Muscle layer of duodenum (tissue), 2 donors: ENCODE measurements at regions not wholly inside any gene's neighbourhood (a gene's known extent, or its start where the extent isn't known, plus 50 kb on each side); places are given as distances from the start of the nearest gene placed in this dataset.

Experiments used
- H3K27ac ChIP-seq: one replicate; pipeline ENCODE4 v1.7.0; 2013; ENCODE audit warnings: mild to moderate bottlenecking, low read length
- H3K27me3 ChIP-seq: one replicate; pipeline ENCODE4 v1.7.0; 2013; ENCODE audit warnings: low read depth, mild to moderate bottlenecking, control low read depth, low read length
- H3K36me3 ChIP-seq, 2 donors: one replicate each; pipeline ENCODE4 v1.7.0; 2013; ENCODE audit warnings: low read length in 2 of 2, control low read depth in 1 of 2, mild to moderate bottlenecking in 1 of 2; ENCODE audit not compliant: insufficient read depth in 2 of 2, control insufficient read depth in 1 of 2
- H3K4me1 ChIP-seq, 2 donors: one replicate each; pipeline ENCODE4 v1.7.0; 2013; ENCODE audit warnings: low read length in 2 of 2, mild to moderate bottlenecking in 2 of 2, control low read depth in 1 of 2, moderate library complexity in 1 of 2; ENCODE audit not compliant: insufficient read depth in 2 of 2, control insufficient read depth in 1 of 2
- H3K4me3 ChIP-seq, 2 donors: one replicate each; pipeline ENCODE4 v1.7.0; 2013; ENCODE audit warnings: low read length in 2 of 2, low read depth in 1 of 2, mild to moderate bottlenecking in 1 of 2
- H3K9me3 ChIP-seq, 2 donors: one replicate each; pipeline ENCODE4 v1.7.0; 2013; ENCODE audit warnings: low read length in 2 of 2, control low read depth in 1 of 2, mild to moderate bottlenecking in 1 of 2; ENCODE audit not compliant: control insufficient read depth in 1 of 2
- donor health status: healthy.

DNA sequence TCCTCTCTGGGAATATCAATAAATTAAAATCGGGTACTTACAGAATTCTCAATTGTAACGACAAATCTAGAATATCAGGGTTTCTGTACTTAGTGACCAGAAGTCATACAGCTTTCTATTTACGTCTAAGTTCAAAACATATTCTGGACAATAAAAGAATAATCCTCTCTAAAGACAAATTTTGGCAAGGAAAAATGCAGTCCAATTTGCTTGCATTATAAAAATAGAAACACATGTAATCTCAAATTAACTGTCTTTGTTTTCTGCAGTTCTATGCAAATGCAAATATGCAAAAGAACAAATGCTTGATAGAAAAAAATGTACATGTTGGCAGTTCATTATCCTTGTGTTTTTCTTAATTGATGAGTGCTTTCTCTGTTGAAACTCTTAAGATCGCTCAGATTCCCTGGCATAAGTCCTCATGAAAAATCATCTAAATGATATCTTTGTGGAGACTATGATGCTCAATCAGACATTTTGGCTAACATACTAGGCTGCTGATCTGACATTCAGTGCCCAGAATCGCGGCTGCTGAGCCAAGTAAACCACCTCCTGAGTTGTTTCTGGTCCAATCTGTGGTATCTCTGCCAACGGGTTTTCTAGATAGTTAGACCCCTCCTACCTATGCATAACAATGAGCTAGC is 990.1 kb upstream of the C9orf72 start:
- H3K4me3 ChIP-seq = no peak overlapping the region
- H3K9me3 ChIP-seq = no peaks in the 10 kb centered on the region
- H3K4me1 ChIP-seq = no peaks in the 10 kb centered on the region
- H3K36me3 ChIP-seq = no peaks in the 10 kb centered on the region
- no peak overlapping the region for H3K27ac ChIP-seq
- no peaks in the 10 kb centered on the region for H3K27me3 ChIP-seq

GRCh38 chr9:28583832-28584231 is 1010.6 kb upstream of the C9orf72 start:
- H3K9me3 ChIP-seq = peaks cover 0 to 5% of the 10 kb centered on the region in 2 donors
- no peaks in the 10 kb centered on the region for H3K27me3 ChIP-seq
- H3K27ac ChIP-seq = no peak overlapping the region
- no peaks in the 10 kb centered on the region for H3K36me3 ChIP-seq
- H3K4me3 ChIP-seq = no peak overlapping the region
- no peaks in the 10 kb centered on the region for H3K4me1 ChIP-seq

DNA sequence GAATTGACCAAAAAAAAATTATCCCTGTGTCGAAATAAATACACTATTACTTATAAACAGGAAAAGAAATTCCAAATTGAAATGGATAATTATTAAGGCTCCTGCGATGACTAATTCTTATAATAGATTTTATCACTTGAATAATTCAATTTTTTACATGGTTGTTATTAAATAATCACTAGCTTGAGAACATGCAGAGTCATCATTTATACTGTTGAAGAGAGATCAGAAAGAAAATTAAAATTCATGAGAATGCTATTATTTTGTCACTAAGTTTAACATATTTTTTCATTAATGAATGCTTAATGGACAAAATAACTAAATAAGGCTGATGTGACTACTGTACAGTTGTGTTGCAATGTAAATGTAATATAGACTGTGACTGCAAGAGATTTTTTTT is 1011.3 kb upstream of the C9orf72 start:
- Histone ChIP-seq H3K36me3 (no peaks in the 10 kb centered on the region), H3K27me3 (no peaks in the 10 kb centered on the region), H3K4me3 (no peak overlapping the region), H3K27ac (no peak overlapping the region), H3K4me1 (no peaks in the 10 kb centered on the region), H3K9me3 (peaks cover 0 to 5% of the 10 kb centered on the region in 2 donors)

GRCh38 chr9:28587052-28587451 is 1013.8 kb upstream of the C9orf72 start:
- no peak overlapping the region for H3K4me3 ChIP-seq
- H3K9me3 ChIP-seq = peaks cover 0 to 5% of the 10 kb centered on the region in 2 donors
- no peaks in the 10 kb centered on the region for H3K36me3 ChIP-seq
- no peaks in the 10 kb centered on the region for H3K27me3 ChIP-seq
- no peaks in the 10 kb centered on the region for H3K4me1 ChIP-seq
- no peak overlapping the region for H3K27ac ChIP-seq

DNA sequence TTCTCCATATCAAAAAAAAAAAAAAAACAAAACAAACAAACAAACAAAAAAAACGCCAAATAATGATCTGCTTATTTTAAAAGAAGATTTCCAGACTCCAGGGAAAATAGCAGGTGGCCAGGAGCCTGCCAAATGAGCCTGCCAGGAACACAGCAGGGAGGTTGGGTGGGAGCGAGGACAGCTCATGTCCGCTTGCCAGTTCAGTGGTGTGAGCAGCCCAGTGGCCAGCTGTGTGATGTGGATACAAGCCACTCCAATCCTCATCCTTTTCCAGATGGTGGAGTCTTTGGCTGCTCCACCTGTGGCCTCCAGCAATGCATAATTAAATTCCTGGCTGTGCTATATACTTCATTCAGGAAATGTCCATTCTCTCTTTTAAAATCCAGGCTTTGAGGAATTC is 1025.1 kb upstream of the C9orf72 start:
- H3K4me1 ChIP-seq = no peaks in the 10 kb centered on the region
- H3K4me3 ChIP-seq = no peak overlapping the region
- H3K27ac ChIP-seq = no peak overlapping the region
- H3K27me3 ChIP-seq = no peaks in the 10 kb centered on the region
- H3K9me3 ChIP-seq = no peaks in the 10 kb centered on the region
- H3K36me3 ChIP-seq = no peaks in the 10 kb centered on the region

DNA sequence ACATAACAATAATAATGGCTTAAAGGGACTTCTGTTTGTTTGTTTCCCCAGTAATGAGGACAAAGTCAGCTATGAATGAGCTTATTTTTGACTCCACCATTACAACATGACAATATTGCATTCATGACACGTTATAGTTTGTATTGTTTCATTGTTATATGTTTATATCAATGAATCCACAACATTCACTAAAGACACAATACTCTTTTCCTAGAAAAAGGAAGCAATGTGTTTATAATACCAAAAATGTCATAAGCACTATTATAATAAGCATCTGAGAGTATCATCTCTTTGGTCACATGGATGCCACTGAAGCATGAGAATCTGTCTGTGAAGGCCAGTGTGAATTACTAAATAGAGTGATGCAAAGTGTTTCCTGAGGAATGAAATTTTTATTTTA is 1026.9 kb upstream of the C9orf72 start:
- H3K9me3 ChIP-seq = no peaks in the 10 kb centered on the region
- no peaks in the 10 kb centered on the region for H3K27me3 ChIP-seq
- H3K36me3 ChIP-seq = no peaks in the 10 kb centered on the region
- H3K27ac ChIP-seq = no peak overlapping the region
- H3K4me1 ChIP-seq = no peaks in the 10 kb centered on the region
- H3K4me3 ChIP-seq = no peak overlapping the region

DNA sequence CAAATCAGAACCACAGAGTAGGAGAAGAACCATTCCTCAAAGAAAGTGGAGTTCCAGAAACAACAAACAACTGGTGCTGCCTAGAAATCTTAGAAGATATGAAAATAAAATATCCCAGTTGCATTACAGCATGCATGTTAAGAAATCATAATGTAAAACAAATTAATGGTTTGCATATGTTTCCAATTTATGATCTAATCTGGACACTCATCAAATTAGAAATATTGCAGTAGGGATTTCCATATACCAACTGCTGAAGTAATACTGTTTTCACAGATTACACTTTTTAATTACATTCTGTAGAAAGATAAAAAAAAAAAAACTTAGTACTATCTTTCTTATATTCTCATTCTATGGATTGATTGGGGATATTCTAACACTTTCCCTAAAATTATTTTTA is 1034.6 kb upstream of the C9orf72 start:
- no peak overlapping the region for H3K27ac ChIP-seq

GRCh38 chr9:28610339-28610738 is 1037.1 kb upstream of the C9orf72 start:
- Histone ChIP-seq H3K4me3 (no peak overlapping the region), H3K36me3 (no peaks in the 10 kb centered on the region), H3K4me1 (no peaks in the 10 kb centered on the region), H3K9me3 (no peaks in the 10 kb centered on the region), H3K27ac (no peak overlapping the region), H3K27me3 (no peaks in the 10 kb centered on the region)

More for the DNA sequence above, 1034.6 kb upstream of the C9orf72 start:
- no peaks in the 10 kb centered on the region for H3K27me3 ChIP-seq
- no peaks in the 10 kb centered on the region for H3K36me3 ChIP-seq
- H3K4me3 ChIP-seq = no peak overlapping the region
- H3K4me1 ChIP-seq = no peaks in the 10 kb centered on the region
- no peaks in the 10 kb centered on the region for H3K9me3 ChIP-seq

GRCh38 chr9:28616310-28616709 is 1043.0 kb upstream of the C9orf72 start:
- Histone ChIP-seq H3K9me3 (no peaks in the 10 kb centered on the region), H3K4me1 (no peaks in the 10 kb centered on the region), H3K27me3 (no peaks in the 10 kb centered on the region), H3K4me3 (no peak overlapping the region), H3K36me3 (no peaks in the 10 kb centered on the region), H3K27ac (no peak overlapping the region)

DNA sequence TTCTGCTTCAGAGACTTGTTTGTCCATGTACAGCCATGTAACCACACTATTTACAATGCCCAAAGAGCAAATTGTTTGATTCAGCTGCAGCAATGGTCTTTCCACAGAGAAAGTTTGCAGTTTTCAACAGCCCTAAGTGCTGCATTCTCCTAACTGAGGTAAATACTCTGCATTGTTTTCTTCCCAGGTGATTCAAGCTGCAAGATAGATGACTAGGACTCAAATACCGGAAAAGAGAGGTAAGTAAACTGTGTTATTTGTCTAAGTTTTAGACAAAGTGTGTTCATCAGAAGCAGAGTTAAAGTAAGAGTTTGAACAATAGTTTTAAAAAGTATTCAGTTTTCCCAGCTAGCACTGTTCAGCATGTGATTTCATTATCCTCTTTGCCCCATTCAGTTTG is 1046.7 kb upstream of the C9orf72 start:
- no peaks in the 10 kb centered on the region for H3K36me3 ChIP-seq
- H3K27ac ChIP-seq = no peak overlapping the region
- no peaks in the 10 kb centered on the region for H3K9me3 ChIP-seq
- H3K27me3 ChIP-seq = no peaks in the 10 kb centered on the region
- H3K4me1 ChIP-seq = no peaks in the 10 kb centered on the region
- no peak overlapping the region for H3K4me3 ChIP-seq

GRCh38 chr9:28620661-28621060 is 1047.4 kb upstream of the C9orf72 start:
- no peak overlapping the region for H3K4me3 ChIP-seq
- H3K9me3 ChIP-seq = no peaks in the 10 kb centered on the region
- H3K36me3 ChIP-seq = no peaks in the 10 kb centered on the region
- H3K27me3 ChIP-seq = no peaks in the 10 kb centered on the region
- no peaks in the 10 kb centered on the region for H3K4me1 ChIP-seq
- H3K27ac ChIP-seq = no peak overlapping the region

DNA sequence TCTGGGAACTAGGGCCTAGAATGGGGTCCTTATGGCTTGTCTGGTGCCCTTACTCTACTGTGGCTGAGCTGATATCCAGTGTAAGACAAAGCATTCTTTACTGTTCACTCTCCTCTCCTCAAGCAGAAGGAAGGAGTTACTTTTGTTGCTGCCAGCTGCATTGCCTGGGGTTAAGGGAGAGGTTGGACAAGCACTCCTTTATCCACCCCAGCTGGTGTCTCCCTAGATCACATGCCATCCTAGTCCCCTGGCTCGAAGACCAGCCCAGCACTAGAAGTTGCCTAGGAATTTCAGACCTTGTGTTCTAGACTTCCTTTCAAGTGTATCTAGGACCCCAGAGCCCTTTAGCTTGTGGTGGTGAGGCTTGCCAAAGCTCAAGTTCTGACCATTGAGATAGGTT is 1051.5 kb upstream of the C9orf72 start:
- H3K36me3 ChIP-seq = no peaks in the 10 kb centered on the region
- H3K9me3 ChIP-seq = no peaks in the 10 kb centered on the region
- H3K4me3 ChIP-seq = no peak overlapping the region
- H3K4me1 ChIP-seq = no peaks in the 10 kb centered on the region
- H3K27me3 ChIP-seq = no peaks in the 10 kb centered on the region
- H3K27ac ChIP-seq = no peak overlapping the region
